ENCODE measurements at regions not wholly inside any gene's neighbourhood (a gene's known extent, or its start where the extent isn't known, plus 50 kb on each side); places are given as distances from the start of the nearest gene placed in this dataset.
"Not testable (repeated sequence)": the region's sequence is repeated elsewhere in the genome, so short reads cannot be mapped to it uniquely, and the experiment has no call there.

DNA sequence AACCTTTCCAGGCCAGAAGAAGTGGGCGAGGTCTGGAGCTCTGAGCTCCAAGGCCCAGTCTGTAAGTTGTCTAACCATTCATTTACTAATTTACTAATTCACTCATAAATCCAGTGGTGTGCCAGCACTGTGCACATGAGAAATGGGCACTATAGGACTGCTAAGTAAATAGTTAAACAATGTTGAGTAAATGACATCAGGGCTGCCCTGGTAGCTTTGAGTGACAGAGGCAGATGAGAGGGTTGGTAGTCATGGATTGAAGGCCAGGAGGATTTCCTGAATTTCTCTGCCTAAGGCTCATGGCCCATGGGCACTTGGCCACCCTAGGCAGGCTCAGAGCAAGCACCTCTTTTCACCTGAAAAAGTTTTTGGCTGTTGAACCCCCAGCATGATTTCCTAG lies 216.9 kb upstream of the RXFP2 start:
- DNase-seq = no peak

DNA sequence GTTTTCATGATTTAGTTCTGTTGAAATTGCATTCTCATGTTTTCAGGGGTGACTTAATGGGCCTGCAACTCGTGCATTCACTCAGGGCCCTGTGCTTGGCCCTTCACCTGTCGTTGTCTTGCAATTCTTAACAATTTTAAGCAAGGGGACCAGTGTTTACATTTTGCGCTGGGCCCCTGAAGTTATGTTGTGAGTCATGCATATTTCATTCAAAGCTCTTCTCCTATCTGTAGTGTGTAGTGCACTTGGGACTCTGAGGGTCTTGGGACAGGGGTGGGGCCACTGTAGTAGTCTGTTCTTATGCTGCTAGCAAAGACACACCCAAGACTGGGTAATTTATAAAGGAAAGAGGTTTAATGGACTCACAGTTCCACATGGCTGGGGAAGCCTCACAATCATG lies 211.2 kb upstream of the RXFP2 start:
- no peak for DNase-seq

DNA sequence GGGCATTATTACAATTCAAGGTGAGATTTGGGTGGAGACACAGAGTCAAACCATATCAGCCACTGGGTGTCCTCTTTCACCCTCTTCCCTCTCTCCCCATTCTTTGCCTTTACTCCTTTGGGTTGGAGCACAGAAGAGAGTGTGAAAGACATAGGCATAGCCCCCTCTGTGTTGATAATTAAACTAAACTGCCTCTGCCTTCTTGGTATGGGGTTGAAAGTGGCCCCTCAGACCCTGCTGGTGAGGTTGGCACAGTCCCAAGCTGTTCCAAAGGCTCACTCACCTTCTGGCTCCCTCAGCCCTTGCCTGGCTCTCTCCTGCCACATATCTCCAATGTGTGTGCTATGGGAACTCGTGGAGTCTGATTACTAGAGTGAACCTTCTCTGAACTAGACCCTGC lies 210.6 kb upstream of the RXFP2 start:
- no peak for DNase-seq

DNA sequence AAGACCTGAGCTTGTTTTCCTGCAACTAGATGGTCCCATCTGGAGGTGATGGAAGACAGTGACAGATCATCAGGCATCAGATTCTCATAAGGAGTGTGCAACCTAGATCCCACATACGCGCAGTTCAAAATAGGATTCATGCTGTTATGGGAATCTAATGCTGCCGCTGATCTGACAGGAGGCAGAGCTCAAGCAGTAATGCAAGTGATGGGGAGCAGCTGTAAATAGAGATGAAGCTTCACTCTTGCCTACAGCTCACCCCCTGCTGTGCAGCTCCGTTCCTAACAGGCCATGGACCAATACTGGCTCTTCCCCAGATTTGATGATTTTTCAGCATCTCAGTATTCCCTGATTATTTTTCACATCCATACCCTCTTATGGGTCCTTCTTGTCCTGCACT lies 208.4 kb upstream of the RXFP2 start:
- no peak for DNase-seq

DNA sequence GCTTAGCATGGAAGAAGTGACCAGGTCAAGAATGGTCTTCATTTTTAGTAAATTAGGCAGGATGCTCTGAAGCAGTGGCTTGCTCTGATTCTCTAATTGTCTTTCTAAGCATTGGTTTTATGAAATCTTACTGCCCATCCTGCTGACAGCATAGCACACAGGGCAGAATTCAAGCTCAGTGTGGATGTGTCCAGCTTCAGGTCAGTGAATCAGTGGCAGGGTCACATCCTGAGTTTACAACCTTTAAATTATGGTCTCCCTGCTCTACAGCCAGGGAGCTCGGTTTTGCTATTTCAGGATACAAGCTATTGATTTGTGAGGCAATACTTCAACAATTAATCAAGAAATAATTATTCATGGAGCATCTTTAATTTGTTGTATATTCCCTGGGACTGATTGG lies 202.3 kb upstream of the RXFP2 start:
- no peak for DNase-seq

DNA sequence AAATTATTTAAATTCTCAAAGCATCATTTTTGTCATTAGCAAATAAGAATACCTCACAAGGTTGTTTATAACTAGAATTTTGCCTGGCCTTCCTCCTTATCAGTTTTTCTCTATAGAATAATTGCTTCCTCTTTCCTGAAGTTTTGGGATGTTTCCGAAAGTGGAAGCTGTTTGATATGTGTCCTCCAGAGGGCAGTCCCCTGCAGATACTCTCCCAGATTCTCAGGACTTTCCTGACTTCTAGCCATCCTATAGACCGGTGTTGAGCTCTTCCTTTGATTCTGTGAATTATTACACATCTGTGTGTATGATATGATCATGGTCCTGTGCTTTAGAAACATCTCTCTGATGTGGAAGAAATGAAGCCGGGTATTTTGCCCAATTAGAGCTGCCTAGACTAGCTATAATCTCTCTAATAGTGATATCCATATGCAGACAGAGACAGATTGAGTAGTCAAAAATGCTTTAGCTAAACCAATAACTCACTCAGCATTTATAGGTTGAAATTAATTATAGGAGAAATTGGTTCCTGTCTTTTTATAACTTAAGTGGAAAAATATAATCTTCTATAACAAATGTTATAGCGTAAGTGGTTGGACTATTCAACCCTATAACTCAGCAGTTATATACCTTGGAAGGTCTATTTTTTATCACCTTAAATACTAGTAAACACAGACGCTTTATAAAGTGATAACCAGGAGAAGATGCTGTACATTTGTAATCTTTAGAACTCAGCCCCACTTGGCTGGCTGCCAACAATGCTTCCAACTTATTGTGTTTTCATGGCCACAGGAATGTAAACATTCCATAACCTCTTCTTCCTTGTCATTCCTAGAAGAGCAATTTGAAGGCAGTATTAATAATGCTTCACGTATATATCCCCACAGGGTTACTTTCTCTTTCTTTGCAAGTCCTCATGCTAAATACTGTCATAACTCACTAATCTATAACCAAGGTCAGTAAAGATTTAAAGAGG lies 201.0 kb upstream of the RXFP2 start:
- DNase-seq = peak; percentile 6

DNA sequence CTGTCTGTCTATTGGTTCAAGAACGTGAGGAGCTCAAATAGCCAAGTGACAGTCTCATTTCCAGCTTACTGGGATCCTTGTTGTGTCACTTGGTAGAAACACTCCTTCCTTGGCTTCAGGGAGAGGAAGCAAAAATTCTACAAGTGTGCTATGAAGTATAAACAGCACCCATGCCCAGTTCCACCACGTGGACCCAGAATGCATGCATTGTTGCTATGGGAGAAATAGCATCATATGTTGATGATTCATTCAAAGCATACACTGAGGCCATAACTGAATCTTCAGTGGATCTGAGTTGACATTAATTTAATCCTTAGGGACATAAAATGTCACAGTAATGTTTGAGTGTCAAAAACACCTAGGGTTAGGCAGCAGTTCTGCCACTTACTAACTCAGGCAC lies 199.0 kb upstream of the RXFP2 start:
- DNase-seq = no peak

DNA sequence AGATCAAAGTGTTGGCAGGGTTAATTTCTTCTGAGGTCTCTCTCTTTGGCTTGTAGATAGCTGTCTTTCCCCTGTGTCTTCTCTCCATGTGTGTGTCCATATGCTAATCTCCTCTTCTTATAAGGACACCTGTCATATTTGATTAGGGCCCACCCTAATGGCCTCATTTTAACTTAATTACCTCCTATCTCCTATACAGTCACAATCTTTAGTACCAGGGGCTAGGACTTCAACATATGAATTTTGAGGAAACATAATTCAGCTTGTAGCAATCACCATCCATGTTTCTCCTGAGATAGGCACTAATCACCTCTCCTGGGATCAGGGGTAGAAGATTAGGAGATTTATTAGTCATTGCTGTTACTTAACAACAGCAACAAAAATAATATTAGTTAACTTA lies 196.1 kb upstream of the RXFP2 start:
- no peak for DNase-seq

DNA sequence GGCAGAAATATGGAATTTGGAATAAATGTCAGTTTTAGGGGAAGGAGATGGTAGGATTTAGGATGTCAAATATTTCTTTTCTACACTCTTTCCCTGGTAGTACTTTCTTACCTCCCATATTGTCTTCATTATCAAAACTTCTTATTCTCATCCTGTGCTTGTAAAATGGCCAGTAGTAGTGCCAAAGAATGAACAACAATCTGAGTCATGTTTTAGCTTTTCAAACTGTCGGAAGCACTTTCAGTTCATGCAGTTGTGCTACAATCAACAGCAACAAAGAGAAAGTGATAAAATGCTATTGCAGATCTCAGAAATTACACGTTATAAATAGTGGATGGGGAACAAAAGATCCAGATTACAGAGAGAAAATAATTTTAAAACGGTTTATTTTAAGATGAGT lies 193.7 kb upstream of the RXFP2 start:
- DNase-seq = no peak

DNA sequence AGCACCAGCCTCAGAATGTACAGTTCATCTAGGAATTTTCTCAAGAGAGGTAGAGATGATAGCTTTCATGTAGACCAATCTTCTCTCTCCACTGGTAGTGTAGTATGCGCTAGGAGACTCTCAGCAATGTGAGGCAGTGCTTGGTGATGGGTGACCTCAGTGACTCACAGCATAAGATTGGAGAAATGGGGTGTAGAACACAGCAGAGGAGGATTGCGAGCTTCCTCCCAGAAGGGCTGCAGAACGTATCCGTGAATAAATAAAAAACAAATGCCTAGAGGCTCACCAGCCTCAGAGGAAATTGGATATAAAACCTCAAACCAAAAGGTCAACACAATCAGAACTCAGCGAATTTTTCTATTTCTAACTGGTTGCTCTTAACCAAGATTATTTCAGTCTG lies 182.9 kb upstream of the RXFP2 start:
- no peak for DNase-seq

DNA sequence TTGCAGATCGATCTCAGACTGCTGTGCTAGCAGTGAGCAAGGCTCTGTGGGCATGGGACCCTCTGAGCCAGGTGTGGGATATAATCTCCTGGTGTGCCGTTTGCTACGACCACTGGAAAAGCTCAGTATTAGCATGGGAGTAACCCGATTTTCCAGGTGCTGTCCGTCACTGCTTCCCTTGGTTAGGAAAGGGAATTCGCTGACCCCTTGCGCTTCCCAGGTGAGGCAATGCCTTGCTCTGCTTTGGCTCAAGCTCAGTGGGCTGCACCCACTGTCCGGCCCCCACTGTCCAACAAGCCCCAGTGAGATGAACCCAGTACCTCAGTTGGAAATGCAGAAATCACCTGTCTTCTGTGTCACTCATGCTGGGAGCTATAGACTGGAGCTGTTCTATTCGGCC lies 155.1 kb upstream of the RXFP2 start:
- not testable (repeated sequence) for DNase-seq

DNA sequence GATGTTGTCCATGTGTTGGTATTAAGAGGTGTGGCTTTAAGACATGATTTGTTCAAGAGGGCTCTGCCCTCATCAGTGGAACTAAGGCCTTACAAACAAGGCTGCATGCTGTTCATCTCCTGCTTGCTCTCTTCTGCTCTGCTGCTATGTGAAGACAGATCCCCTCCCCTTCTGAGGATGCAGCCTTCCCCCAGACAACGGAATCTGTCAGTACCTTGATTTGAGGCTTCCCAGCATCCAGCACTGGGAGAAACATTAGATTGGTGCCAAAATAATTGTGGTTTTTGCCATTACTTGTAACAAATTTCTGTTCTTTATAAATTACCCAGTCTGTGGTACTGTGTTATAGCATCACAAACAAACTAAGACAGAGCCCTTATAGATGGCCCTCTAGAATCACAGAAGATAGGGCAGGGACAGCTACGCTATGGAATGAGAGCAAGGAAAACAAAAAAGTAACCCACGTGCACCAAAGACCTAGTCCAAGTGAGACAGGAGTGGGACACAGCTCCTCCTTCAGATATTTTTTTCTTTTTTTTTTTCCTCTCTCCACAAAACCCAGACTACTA lies 151.5 kb upstream of the RXFP2 start:
- DNase-seq = no peak

DNA sequence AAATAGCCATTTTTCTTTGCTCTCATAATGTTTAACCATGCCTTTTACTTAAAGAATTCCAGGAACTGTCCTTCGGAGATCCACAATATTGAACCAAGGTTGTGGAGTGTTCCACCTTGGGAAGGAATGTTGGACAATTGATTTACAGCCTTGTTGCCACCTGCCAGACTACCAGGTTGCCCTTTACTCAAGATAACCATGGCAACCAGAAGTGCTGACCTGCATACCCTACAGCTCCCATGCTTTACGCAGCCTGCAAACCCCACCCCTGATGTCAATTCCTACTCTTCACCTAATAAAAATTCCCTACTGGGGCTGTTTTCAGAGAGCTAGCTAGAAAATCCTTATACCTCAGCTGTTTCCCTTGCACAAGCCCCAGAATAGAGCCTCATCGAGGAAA lies 151.0 kb upstream of the RXFP2 start:
- no peak for DNase-seq

DNA sequence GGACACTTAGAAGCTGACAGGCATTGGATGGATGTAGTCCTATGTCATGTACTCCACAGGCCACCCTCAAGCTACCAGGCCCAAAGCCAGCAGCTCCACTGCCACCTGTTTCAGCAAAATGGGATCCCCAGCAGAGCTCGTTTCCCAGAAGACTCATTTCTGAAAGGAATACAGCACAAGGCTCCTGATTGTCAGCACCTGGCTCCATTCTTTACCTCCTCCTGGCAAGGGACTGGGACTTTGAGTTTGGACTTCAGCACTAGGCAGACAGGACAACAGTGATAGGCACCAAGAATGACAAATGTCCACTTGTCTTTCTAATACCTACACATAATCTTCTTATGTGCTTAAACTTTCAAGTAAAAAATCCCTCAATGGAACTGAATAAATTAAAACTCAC lies 150.4 kb upstream of the RXFP2 start:
- DNase-seq = no peak

DNA sequence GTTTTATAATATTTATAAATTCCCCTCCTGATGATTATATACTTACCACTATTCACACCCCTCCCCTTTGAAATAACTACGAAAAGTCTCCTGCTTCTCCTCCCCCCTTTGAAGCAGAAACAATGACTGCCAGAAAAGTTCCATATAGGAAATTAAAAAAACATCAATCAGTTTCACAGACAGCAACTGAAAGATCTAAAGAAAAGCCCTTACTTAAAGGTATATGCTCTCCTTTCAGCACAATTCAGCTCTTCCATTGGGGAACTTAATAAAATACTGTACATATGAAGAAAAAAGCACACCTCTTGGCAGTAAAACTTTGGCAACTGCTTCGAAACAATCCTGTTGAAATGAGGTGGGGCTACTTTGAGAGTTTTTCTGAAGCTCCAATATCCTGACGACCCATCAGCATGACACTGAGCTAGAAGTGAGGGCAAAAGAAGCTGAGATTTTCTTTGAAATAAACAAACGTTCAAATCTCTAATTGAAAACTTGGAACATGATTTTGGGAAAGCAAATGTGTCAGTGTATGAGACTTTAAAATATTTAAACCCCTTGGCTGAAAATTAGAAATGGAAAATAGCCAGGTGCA lies 147.6 kb upstream of the RXFP2 start:
- no peak for DNase-seq

DNA sequence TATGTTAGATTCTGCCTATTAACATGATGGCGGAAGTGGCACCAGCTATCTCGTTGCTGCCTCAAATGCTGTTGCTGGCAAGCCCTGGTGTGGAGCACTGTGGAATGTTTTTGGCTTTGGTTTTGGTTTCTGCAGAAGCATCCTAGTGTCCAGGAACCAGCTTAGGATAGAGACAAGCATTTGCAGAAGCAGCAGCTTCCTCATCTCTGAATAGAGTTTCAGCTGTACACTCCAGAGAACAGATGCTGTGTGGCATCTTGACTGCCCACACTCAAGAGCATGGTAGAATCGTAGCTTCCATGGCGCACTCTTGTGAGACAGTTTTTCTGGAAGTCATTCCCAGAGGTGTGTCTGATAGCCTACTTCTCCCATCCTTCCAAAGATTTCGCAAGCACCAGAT lies 145.3 kb upstream of the RXFP2 start:
- no peak for DNase-seq

DNA sequence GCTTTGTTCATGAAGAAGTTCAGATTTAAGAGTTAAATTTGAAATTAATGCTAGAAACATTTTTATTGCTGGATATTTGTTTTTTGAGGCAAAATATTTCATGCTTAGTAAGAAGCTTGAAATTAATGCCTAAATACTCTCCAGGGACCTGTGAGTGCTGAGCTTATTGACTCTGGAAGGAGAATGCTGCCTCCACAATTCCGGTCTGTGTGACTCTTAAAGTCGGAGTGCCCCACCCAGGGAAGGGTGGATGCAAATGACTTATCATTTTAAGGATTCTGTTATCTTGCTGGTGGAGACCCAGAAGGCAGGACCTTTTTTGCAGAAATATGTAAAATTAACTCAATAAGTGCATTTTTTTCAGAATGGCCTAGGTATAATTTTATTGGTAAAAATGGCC lies 143.8 kb upstream of the RXFP2 start:
- DNase-seq = no peak

DNA sequence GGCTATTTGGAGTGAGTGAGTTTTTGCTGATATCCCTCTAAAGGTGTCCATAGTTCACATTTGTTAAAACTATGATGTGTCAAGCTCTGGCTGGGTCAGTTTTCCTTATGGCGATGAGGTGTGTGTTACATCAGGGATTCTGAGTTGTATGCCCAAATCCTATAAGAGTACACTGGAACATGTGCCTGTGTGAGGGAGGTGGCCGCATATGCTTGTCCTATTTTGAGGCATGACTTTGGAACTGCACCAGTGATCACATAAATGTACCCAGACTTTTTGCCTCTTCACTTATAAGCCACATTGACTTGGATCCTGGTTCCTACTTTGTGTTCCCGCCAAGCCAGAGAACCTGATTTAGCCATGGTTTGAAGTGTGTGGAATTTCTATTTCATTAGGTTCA lies 140.3 kb upstream of the RXFP2 start:
- no peak for DNase-seq

DNA sequence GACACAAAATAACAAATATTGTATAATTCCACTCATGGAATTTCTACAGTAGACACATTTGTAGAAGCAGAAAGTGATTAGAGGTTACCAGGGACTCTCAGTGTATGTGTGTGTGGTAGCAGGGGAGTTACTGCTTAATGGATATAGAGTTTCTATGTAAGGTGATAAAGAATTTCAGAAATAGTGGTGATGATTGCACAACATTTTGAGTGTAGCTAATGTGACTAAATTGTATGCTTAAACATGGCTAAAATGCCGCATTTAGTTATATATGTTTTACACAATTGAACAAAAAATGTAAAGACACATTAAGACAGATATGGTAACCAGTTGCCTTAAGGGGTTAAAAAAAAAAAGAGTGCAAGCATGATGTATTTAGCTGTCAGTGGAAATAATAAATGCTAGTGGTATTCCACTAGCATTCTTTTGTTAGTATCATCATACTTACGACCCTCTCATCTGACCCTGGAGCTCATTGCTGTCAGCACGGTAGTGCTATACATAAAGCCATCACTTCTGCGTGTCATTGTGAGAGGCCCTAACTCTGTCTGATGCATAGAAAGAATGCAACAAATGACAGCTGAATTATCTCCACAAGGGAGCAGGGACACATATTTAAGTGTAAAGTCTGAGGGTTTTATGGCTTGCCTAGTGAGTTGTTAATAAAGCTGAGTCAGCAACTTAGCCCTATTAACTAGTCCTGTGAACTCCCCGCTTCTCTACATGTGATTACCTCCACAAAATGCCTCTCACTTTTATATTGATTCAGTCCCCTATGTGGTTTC lies 134.1 kb upstream of the RXFP2 start:
- DNase-seq = no peak

DNA sequence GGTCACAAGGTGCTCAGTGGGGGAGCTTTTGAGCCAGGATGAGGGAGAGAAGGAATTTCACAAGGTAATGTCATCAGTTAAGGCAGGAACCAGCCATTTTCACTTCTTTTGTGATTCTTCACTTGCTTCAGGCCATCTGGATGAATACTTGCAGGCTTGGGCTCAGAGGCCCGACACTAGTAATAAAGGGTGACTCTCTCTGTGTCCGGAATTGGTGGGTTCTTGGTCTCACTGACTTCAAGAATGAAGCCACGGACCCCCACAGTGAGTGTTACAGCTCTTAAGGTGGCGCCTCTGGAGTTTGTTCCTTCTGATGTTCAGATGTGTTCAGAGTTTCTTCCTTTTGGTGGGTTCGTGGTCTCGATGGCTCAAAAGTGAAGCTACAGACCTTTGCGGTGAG lies 131.8 kb upstream of the RXFP2 start:
- DNase-seq = not testable (repeated sequence)

DNA sequence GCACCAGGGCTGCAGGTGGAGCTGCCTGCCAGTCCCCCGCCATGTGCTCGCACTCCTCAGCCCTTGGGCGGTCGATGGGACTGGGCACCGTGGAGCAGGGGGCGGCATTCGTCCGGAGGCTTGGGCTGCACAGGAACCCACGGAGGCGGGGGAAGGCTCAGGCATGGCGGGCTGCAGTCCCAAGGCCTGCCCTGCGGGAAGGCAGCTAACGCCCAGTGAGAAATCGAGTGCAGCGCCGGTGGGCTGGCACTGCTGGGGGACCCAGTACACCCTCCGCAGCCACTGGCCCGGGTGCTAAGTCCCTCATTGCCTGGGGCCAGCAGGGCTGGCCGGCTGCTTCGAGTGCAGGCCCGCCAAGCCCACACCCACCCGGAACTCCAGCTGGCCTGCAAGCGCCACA lies 130.5 kb upstream of the RXFP2 start:
- not testable (repeated sequence) for DNase-seq

DNA sequence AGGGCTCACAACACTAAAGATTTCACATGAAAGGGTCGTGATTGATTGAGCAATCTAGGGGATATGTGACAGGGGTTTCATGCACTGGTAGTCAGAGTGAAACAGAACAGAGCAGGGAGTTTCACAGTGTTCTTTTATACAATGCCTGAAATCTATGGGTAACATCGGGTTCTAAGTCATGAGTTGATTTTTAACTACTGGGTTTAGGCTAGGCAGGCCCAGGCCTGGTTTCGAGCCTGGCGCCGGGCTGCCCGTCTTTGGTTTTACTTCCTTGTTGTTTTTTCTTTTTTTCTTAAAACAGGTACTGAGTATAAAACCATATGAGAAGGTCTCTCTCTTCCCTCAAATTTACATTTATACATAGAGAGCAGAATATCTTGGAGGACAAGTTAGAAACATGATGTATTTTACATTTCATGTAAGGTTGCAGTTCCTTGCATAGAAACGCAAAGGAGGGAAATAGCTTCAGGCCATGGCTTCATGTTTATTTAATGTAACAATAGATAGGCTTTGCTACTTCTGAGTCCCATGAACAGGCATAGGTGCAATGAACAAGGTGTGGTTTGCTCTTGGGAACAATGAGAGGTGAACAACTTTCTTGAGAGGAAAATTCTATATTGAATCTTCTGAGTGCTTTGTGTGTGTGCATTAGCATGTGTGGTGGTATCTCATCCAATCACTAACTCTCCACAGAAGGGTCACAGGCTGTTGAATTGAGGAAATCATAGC lies 128.9 kb upstream of the RXFP2 start:
- DNase-seq = no peak

DNA sequence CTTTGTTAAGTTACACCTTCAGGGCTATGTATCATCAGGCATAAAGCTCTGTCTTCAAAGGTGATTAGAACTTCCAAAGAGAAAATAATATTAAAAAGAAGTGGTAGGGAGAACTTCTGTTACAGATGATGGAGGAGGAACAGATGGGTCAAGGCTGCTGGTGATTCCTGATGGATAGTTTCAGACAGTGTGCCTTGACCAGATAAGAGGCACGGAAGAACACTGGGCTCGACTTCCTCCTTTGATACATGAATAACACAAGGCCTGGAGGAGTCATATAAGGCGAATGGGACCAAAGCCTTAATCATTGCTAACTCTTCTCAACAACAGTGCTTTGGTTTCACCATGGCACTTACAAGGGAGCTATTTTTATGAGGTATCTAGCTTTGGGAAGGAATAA lies 128.1 kb upstream of the RXFP2 start:
- no peak for DNase-seq
